HuH-7.5 (cell line): ENCODE measurements at regions not wholly inside any gene's neighbourhood (a gene's known extent, or its start where the extent isn't known, plus 50 kb on each side); places are given as distances from the start of the nearest gene placed in this dataset.
"Not testable (repeated sequence)": the region's sequence is repeated elsewhere in the genome, so short reads cannot be mapped to it uniquely, and the experiment has no call there.

Experiments
- DNase-seq: peaks from one replicate; pipeline ENCODE4 v3.0.0; 2011; ENCODE audit warnings: low spot score

- no peak for DNase-seq
These were observed 1018.8 kb upstream of the FANCL start for GRCh38 chr2:59259913-59260312.

GRCh38 chr2:59256290-59256689 lies 1015.2 kb upstream of the FANCL start:
- DNase-seq = no peak

GRCh38 chr2:59254279-59254678 lies 1013.2 kb upstream of the FANCL start:
- DNase-seq = no peak

- DNase-seq = no peak
These were observed 1009.2 kb upstream of the FANCL start for GRCh38 chr2:59250307-59250677.

- no peak for DNase-seq
These were observed 1008.5 kb upstream of the FANCL start for GRCh38 chr2:59249441-59250306.

- DNase-seq = no peak
These were observed 998.0 kb upstream of the FANCL start for GRCh38 chr2:59239146-59239545.

GRCh38 chr2:59237311-59237710 lies 996.2 kb upstream of the FANCL start:
- DNase-seq = no peak

- DNase-seq = no peak
These were observed 995.6 kb upstream of the FANCL start for GRCh38 chr2:59236723-59237122.

- no peak for DNase-seq
These were observed 992.8 kb upstream of the FANCL start for GRCh38 chr2:59233920-59234319.

- DNase-seq = no peak
These were observed 992.3 kb upstream of the FANCL start for GRCh38 chr2:59233448-59233847.

GRCh38 chr2:59232394-59233165 lies 991.5 kb upstream of the FANCL start:
- DNase-seq = no peak

GRCh38 chr2:59226362-59226761 lies 985.2 kb upstream of the FANCL start:
- DNase-seq = not testable (repeated sequence)

GRCh38 chr2:59223742-59224141 lies 982.6 kb upstream of the FANCL start:
- DNase-seq = no peak

GRCh38 chr2:59217360-59217759 lies 976.2 kb upstream of the FANCL start:
- no peak for DNase-seq

GRCh38 chr2:59206361-59206760 lies 965.2 kb upstream of the FANCL start:
- no peak for DNase-seq

GRCh38 chr2:59204040-59204439 lies 962.9 kb upstream of the FANCL start:
- DNase-seq = no peak

GRCh38 chr2:59196491-59196890 lies 955.4 kb upstream of the FANCL start:
- no peak for DNase-seq

GRCh38 chr2:59195851-59196250 lies 954.7 kb upstream of the FANCL start:
- no peak for DNase-seq

GRCh38 chr2:59191781-59192180 lies 950.7 kb upstream of the FANCL start:
- no peak for DNase-seq

- DNase-seq = no peak
These were observed 949.4 kb upstream of the FANCL start for GRCh38 chr2:59190518-59190917.

- DNase-seq = no peak
These were observed 943.3 kb upstream of the FANCL start for GRCh38 chr2:59184276-59185020.

GRCh38 chr2:59183070-59183469 lies 941.9 kb upstream of the FANCL start:
- DNase-seq = no peak

GRCh38 chr2:59182249-59182648 lies 941.1 kb upstream of the FANCL start:
- no peak for DNase-seq
